ENCODE measurements at regions not wholly inside any gene's neighbourhood (a gene's known extent, or its start where the extent isn't known, plus 50 kb on each side); places are given as distances from the start of the nearest gene placed in this dataset.

- no peak for TF ChIP-seq CTCF (conservative IDR thresholded peaks at IDR 0.05; ENCODE audit: low read depth, low read length)
- no peak for TF ChIP-seq EZH2 (IDR thresholded peaks at IDR 0.05; ENCODE audit: borderline replicate concordance, low read depth, low read length, poor library complexity, severe bottlenecking)
Observed at GRCh38 chr1:87180682-87181081, 148.0 kb upstream of the LMO4 start.
